NT2/D1 (cell line): ENCODE measurements at regions not wholly inside any gene's neighbourhood (a gene's known extent, or its start where the extent isn't known, plus 50 kb on each side); places are given as distances from the start of the nearest gene placed in this dataset.

Experiments used
- SUZ12 ChIP-seq: IDR thresholded peaks from 2 replicates; pipeline ENCODE4 v1.6.1; 2011; ENCODE audit not compliant: insufficient read length, insufficient read depth; ENCODE audit errors: extremely low read depth
- YY1 ChIP-seq: IDR thresholded peaks from 2 replicates; pipeline ENCODE4 v1.6.1; 2011; ENCODE audit not compliant: insufficient read length, insufficient read depth
- ZNF274 ChIP-seq: IDR thresholded peaks from 2 replicates; pipeline ENCODE4 v1.6.1; 2011; ENCODE audit warnings: mild to moderate bottlenecking, low read depth, low read length

DNA sequence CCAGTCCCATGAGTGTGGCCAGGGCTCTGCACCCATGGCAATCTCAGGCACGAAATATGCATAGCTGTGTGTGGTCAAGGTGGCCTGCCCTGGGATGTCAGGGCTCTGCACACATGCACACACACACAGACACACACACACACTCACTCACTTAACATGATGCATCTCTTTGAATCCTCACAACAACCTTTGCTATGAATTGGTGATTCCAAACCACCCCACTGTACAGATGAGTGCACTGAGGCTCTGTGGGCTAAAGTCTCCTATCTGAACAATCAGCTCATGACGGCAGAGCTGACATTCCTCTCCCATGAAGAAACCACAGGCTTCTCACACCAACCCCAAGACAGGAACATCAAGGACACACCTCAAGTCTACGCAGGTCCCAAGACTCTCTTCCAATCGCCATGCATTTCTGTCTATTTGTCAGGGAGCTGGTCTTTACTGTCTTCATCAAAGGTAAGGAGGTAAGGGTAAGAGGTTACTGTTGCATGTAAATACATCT, 131.6 kb downstream of the ETS2 start:
- TF ChIP-seq SUZ12 (no peak), YY1 (no peak), ZNF274 (no peak)
